ENCODE measurements at regions not wholly inside any gene's neighbourhood (a gene's known extent, or its start where the extent isn't known, plus 50 kb on each side); places are given as distances from the start of the nearest gene placed in this dataset.
A peak's percentile ranks its signal among the peaks of the same experiment; 100 is the strongest.
"Not testable (repeated sequence)": the region's sequence is repeated elsewhere in the genome, so short reads cannot be mapped to it uniquely, and the experiment has no call there.

- DNase-seq, result not testable (repeated sequence)
Measured at GRCh38 chr7:76849887-76850563, 182.1 kb downstream of the SPDYE17 start.

GRCh38 chr7:76839879-76840278 lies 192.3 kb downstream of the SPDYE17 start:
- DNase-seq, result not testable (repeated sequence)

GRCh38 chr7:76839214-76839613 lies 192.9 kb downstream of the SPDYE17 start:
- not testable (repeated sequence) for DNase-seq

GRCh38 chr7:76838357-76838756 lies 193.8 kb downstream of the SPDYE17 start:
- DNase-seq, result not testable (repeated sequence)

GRCh38 chr7:76829233-76829632 lies 202.2 kb upstream of the POMZP3 start:
- not testable (repeated sequence) for DNase-seq

GRCh38 chr7:76826181-76826580 lies 199.1 kb upstream of the POMZP3 start:
- not testable (repeated sequence) for DNase-seq

GRCh38 chr7:76809856-76810255 lies 182.8 kb upstream of the POMZP3 start:
- DNase-seq, result not testable (repeated sequence)

- not testable (repeated sequence) for DNase-seq
Measured at GRCh38 chr7:76807588-76808100, 180.6 kb upstream of the POMZP3 start.

GRCh38 chr7:76806460-76806859 lies 179.4 kb upstream of the POMZP3 start:
- peak; percentile 3 for DNase-seq

- peak; percentile 38 for DNase-seq
Measured at GRCh38 chr7:76806010-76806409, 178.9 kb upstream of the POMZP3 start.

GRCh38 chr7:76805262-76805661 lies 178.2 kb upstream of the POMZP3 start:
- DNase-seq, result peak; percentile 73

- DNase-seq, result peak; percentile 3
Measured at GRCh38 chr7:76797639-76798038, 170.6 kb upstream of the POMZP3 start.

GRCh38 chr7:76780693-76781092 lies 153.6 kb upstream of the POMZP3 start:
- not testable (repeated sequence) for DNase-seq

GRCh38 chr7:76774279-76774678 lies 147.2 kb upstream of the POMZP3 start:
- DNase-seq, result peak; percentile 1

- not testable (repeated sequence) for DNase-seq
Measured at GRCh38 chr7:76771980-76772379, 144.9 kb upstream of the POMZP3 start.

- not testable (repeated sequence) for DNase-seq
Measured at GRCh38 chr7:76763977-76764376, 136.9 kb upstream of the POMZP3 start.

- DNase-seq, result not testable (repeated sequence)
Measured at GRCh38 chr7:76760546-76761220, 133.6 kb upstream of the POMZP3 start.

GRCh38 chr7:76739538-76739937 lies 112.5 kb upstream of the POMZP3 start:
- not testable (repeated sequence) for DNase-seq

GRCh38 chr7:76736724-76737123 lies 109.6 kb upstream of the POMZP3 start:
- not testable (repeated sequence) for DNase-seq

- not testable (repeated sequence) for DNase-seq
Measured at GRCh38 chr7:76736091-76736490, 109.0 kb upstream of the POMZP3 start.

- DNase-seq, result not testable (repeated sequence)
Measured at GRCh38 chr7:76735668-76736067, 108.6 kb upstream of the POMZP3 start.

- not testable (repeated sequence) for DNase-seq
Measured at GRCh38 chr7:76728571-76728974, 101.5 kb upstream of the POMZP3 start.

- DNase-seq, result not testable (repeated sequence)
Measured at GRCh38 chr7:76723928-76724327, 96.8 kb upstream of the POMZP3 start.

GRCh38 chr7:76716551-76716950 lies 89.5 kb upstream of the POMZP3 start:
- DNase-seq, result not testable (repeated sequence)
